GM18858 (cell line): ENCODE measurements at regions not wholly inside any gene's neighbourhood (a gene's known extent, or its start where the extent isn't known, plus 50 kb on each side); places are given as distances from the start of the nearest gene placed in this dataset.
"Not testable (repeated sequence)": the region's sequence is repeated elsewhere in the genome, so short reads cannot be mapped to it uniquely, and the experiment has no call there.

Source experiments
- ATAC-seq: cut with Tn5 transposase; IDR thresholded peaks from one replicate; pipeline ENCODE4 v1.9.1; 2021; ENCODE audit not compliant: unreplicated experiment

DNA sequence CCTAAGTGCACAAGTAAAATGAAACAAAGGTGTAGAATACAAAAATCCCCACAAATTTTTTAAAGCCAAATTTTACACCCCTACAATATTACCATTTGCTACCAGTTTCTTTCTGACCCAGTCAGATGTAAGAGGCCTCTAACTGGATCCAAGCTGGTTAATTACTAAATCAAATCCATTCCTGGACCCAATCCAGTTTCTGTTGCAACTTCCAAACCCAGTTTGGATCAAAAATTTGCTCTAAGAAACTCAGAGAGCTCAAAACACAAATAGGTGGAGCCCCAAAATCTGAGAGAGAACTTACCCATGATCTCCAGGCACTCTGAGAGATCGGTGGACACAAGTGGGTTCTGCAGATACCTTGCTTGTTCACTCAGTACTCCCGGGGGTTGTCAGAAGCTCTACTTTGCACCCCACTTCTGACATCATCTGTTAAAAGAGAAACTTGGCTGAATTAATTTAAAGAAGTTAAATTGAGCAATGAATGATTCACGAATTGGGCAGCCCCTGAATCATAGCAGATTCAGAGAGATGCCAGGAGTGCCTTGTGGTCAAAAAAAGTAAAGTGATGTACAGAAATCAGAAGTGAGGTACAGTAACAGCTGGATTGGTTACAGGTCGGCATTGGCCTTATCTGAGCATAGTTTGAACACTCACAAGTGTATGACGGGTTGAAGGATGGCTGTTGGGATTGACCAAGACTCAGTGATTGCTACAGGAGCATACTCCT is 448.0 kb downstream of the KCNT2 start:
- ATAC-seq, result no peak

DNA sequence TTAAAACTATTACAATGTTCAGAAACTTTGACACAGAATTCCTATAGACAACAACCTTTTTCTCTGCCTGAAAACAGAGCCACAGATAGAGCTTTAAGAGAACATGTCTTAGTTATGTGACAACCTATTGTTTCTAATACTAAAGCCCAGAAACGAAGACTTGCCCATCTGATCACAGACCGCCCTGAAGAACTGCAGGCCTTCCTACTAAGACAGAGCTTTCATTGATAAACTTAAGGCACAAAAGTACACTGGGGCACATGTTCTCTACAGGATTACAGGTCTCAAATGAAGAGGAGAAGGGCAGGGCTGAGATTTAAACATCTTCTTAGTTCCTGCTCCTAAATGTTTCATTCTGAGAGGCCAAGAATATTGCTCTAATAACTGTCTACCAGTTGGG is 452.7 kb downstream of the KCNT2 start:
- ATAC-seq, result no peak

DNA sequence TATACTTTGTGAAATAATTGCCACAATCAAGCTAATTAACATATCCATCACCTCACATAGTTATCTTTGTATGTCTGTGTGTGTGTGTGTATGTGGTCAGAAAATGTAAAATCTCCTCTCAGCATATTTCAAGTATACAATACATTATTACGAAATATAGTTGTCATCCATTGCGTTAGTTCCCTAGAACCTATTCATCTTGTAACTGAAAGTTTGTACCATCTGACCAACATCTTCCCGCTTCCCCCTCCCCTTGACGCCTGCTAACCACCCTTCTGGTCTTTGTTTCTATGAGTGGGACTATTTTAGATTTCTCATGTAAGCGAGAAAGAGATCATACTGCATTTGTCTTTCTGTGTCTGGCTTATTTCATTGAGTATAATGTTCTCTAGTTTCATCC is 455.3 kb downstream of the KCNT2 start:
- ATAC-seq, result no peak

DNA sequence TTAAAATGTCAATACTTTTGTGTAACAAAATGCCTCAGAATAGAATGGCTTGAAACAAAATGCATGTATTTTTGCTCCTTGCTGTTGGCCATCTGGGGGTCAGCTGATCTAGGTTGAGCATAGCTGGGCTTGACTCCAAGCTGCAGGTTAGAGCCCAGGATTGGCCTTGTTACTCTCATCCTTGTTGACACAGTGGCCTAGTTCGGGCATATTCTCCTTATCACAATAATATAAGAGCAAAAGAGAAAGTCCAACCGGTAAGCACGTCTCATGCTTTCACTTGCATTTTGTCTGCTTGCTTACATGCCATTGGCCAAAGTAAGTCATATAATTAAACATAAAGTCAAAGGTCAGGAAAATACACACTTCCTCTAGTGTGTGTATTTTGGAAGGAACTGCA is 456.2 kb downstream of the KCNT2 start:
- ATAC-seq, result no peak

DNA sequence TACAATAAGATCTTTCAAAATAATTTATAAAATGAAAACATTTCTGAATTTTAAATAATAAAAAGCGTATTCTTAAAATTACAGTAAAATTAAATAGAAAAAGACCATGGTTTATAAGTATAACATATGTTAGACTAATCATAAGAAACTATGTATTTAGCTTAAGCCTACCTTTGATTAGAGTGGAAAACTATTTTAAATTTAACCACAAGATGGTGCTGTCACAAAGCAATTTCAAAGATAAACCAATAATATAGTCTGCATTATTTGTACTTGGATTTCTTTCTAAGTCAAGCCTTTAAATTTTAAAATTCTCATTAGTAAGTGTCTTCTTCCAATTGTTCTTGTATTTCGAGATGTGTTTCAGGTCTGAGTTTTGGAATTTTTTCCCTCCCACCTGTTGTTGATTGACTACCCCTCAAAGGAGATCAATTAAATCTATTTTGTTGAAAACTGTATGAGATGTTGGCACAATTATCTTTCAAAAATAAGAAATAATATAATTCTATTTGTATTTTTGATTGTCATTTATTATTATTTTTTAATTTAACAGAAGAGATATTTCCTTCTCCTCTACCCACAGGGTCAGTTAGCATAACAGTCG is 459.8 kb downstream of the KCNT2 start:
- peak; percentile 58 for ATAC-seq

DNA sequence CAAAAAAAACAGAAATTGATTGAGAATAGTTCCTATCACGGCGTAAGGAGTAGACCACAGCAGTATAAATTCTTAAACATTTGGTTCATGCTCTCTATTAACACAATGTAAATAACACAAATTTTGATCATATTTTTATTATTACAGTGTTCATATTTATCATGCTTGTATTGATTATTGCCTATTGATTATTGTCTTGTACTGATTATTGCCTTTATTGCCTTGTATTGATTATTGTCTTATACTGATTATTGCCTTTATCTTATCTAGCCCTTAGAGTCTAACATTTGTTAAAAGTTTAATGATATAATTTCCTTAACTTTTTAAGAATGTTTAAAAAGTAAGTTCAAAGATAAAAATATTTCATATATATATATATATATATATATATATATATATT is 460.7 kb downstream of the KCNT2 start:
- no peak for ATAC-seq

DNA sequence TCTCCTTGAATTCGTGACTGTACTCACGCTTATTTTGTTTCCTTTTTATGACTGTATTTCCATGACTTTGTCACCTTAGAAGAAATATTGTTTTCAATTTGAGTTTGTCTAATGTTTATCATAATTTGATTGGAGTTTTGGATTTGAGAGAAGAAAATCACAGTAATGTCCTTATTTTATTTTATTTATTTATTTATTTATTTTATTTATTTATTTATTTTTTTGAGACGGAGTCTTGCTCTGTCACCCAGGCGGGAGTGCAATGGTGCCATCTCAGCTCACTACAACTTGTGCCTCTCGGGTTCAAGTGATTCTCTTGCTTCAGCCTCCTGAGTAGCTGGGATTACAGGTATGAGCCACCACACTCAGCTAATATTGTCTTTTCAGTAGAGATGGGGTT is 463.1 kb downstream of the KCNT2 start:
- not testable (repeated sequence) for ATAC-seq

DNA sequence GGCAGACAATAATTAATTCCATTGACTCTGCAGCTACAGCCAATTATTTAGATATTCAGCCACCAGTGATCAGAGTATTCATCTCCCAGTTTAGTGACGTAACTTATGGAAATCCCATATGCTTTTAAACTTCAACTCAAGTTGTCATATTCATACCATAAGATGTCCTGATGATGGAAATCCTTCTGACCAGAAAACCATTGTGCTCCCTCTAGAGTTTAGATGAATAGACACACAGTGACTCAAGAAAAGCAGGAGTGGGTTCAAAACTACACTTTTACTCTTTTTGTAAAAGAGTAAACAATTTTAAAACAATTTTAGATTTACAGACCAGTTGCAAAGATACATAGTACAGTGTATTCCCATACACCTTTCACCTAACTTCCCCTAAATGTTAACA is 463.7 kb downstream of the KCNT2 start:
- ATAC-seq, result no peak

DNA sequence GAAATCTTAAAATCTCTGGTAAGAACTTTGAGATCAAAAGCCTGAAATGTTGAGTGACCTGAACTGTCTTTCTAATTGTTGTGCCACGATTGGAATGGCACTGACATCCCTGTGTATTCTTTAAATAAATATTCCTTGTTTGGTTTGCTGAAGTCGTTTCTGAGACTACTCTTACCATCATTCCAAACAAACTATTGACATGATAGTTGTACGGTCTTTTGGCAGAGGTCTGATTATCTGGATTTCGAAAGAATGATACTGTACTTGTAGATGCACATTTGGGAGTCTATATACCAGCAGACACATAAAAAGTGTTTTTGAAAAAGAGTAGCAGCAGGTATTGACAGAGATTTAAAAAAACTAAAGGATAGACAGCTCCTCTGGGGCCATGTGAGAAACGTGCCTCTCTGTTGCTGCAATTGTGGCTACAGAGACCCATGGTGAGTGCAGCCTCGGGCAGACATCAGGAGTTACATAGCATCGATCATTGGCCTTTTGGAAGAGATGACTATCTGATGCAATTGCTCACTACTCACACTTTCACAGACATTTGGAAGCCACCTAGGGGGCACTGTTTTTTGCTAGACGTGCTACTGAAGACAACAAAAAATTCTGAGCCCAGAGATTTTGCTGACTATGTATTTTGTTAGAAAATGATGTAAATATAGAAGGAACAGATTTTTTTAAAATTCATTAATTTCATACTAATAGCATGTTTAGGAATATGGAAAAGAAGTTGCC is 464.5 kb downstream of the KCNT2 start:
- ATAC-seq, result no peak

DNA sequence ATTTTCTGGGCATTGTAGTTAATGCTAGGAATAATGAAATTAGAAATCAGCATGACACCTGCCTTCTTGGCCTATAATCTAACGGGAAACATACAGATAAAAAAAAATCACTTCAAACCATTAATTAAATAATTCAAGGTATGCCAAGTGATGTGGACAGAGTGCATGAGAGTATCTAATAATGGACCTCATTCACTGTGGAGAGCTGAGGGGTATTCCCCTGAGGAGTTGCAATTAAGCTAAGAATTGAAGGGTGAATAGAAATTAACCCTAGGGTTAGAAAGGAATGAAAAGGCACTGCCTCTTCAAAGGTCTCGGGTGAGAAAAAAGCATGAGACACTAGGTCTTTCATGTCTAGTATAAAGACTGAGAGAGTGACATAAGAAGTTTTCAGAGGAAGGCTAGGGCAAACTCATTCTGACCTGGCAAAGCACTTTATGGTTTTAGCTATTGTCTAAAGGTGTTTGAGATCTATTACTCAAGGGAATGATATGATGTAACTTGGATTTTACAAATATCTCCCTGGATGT is 466.1 kb downstream of the KCNT2 start:
- ATAC-seq, result no peak

DNA sequence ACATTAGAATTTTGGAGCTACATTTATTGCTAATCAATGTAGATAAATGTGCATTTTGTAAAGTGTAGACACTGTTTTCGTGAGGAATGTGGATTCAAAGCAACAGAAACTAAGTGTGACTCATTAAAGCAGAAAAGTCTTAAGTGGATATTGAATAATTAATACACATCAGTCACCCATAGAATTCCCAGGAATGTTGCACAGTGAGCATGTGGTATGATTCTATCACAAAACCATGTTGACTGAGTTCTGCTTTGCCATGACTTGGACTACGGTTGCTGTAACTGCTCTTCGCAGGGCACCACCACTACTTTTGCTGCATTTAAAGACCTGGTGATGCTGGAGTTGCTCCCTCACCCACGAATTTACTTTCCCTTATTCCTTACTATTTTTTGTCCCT is 471.8 kb downstream of the KCNT2 start:
- ATAC-seq, result no peak

DNA sequence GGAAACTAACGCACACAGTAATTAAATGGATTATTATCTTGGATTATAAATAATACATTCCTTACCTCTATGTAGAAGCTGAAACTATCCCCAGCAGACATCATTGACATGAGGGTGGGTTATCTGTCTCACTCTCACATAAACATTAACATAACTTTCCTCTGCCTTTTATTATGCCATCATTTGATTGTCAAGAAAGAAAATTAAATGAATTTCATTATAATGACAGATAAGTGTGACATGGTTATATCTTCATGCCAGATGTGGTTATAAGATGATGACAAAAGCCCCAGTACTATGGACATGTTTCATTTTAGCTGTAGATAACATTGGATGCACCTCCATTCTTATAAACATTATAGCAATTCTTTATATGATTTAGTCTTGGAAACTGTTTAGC is 476.5 kb downstream of the KCNT2 start:
- no peak for ATAC-seq

DNA sequence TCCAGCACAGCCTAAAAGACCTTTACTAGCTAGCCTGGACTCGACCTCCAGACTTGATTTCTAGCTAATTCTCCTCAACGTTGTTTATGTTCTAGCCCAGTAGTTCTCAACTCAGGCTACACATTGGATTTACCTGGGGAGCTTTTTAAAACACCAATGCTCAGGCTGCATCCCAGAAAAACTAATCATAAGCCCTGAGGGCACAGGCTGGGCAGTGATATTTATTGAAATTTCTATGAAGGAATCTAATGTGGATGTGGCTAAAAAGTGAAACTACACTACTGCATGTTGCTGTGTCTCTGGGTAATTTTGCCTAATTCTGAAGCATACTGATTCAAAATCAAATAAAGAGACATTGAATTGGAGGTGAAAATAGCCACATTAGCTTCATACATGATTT is 479.4 kb downstream of the KCNT2 start:
- no peak for ATAC-seq

DNA sequence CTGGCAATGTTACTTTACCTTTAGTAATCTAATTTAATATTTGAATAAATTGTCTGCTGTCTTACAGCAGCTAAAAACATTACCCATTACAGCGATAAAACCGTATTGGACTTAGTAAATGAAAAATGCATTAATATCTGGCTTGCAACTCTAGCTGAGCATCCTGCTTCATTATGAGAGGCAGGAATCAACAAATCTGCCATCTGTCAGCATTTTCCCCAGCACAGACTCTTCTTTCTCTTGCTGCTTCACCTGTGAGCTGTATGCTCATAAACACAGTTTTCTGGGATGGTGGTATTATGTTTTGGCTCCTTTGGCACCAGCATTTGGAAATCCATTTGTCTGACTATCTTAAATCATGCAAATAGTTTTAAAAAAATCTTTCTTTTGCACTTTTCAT is 487.1 kb downstream of the KCNT2 start:
- no peak for ATAC-seq

DNA sequence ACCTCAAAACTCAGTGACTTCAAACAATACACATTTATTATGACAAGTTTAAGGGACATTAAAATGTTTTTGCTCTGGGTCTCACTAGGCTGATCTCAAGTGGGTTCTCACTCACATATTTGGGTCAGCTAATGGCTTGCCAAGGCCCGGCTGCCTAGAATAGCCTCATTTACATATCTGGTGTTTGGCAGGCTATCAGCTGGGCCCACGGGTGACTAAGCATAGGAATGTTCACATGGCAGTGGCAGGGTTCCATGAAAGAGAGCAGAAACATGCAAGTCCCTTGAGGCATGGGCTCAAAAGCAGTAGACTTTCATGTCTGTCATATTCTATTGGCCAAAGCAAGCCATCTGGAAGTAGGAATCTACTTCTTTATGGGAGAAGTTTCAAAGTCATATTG is 492.6 kb downstream of the KCNT2 start:
- ATAC-seq, result no peak

DNA sequence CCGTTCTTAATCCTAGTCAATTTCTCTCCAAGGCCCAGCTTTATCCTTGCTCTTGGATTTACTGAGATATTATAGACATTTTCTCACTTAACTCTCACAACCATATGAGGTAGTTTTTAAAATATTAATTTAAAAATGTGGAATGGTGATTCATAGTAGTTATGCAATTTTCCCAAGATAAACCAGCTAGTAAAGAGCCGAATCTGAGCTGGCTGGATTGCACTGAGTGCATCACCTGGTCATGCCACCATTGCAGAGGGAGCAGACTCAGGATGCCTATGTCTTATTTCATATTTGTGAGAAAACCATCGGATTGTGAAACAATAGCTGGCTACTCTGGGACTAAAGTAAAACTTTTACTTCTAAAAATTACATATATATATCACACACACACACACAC is 494.0 kb downstream of the KCNT2 start:
- ATAC-seq, result no peak

DNA sequence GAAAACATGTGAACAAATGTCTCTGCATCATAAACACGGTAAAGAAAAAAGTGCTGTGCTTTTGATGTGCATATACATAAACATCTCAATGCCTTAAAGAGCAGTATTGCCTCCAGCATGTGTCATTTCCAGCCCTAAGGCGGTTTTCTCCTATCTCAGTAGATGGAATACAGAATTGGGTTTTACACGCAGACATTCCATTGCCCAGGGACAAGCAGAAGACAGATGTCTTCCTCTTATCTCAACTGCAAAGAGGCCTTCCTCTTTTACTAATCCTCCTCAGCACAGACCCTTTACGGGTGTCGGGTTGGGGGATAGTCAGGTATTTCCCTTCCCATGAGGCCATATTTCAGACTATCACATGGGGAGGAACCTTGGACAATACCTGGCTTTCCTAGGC is 499.2 kb downstream of the KCNT2 start:
- ATAC-seq, result not testable (repeated sequence)

DNA sequence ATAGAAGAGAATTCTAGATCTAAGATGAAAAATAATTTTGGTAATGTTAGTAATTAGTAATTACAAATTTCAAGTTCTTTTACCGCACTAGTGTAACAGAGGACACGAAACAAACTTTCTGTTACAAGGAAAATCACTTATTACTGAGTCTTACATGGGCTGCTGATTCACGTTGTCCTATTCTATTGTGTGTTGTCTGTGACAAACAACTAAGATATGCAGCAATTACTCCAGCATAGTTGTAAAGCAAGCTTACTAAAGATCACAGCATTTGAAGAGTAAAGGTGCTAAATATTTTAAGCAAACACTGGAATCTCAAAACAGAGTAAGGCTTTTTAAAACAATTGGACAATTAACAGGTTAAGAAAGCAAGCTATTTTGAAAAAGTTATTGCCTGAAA is 502.3 kb downstream of the KCNT2 start:
- no peak for ATAC-seq

DNA sequence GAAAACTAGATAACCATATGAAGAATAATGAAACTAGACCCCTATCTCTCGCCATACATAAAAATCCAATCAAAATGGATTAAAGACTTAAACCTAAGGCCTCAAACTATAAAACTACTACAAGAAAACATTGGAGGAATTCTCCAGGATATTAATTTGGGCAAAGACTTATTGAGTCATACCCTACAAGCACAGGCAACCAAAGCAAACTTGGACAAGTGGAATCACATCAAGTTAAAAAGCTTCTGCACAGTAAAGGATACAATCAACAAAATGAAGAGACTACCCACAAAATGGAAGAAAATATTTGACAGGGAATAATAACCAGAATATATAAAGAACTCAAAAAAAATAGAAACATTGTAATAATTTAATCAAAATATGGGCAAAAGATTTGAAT is 505.4 kb downstream of the KCNT2 start:
- ATAC-seq, result no peak

DNA sequence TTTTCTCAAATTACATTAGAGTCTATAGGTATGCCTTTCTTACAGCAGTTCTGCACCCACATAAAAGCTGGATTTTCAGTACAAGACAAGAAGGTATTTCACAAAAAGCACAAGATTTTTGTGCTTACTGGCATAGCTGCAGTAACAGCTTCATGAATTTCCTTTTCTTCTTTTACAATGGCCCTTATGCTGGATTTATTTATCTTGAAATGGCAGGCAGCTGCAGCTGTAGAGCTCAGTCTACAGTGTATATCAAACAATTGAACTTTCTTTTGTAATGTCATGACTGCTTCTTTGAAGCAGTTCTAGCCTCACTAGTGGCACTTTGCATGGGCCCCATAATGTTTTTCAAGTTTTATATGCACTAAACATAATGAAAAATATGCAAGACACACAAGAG is 510.2 kb downstream of the KCNT2 start:
- ATAC-seq, result no peak

DNA sequence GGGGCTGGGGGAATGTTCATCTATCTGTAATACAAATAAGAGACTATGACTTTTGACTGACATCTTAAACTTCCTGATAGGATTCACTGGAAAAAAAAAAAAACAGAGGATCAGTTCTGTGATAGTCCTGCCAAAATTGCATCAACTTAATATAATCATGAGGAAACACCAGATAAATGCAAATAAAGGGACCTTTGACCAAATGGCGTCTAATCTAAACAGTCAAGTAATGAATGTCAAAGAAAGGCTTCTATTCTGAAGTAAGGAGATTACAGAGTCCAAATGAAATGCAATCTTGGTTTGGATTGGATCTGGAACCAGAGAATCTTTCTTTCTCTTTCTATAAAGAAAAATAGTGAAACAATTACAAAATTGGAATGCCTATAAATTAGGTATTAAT is 513.4 kb downstream of the KCNT2 start:
- no peak for ATAC-seq
